ENCODE measurements at regions not wholly inside any gene's neighbourhood (a gene's known extent, or its start where the extent isn't known, plus 50 kb on each side); places are given as distances from the start of the nearest gene placed in this dataset.

- TF ChIP-seq CTCF (IDR thresholded peaks at IDR 0.05 in 4 of 5, conservative IDR thresholded peaks at IDR 0.05 in 1 of 5) (no peak), POLR2A (IDR thresholded peaks at IDR 0.05) (no peak)
Measured at GRCh38 chr6:76770281-76770680, 693.0 kb downstream of the HTR1B start.

All from gastrocnemius medialis (tissue), 4 donors.